Mesendoderm (in vitro differentiated cells): ENCODE measurements at regions not wholly inside any gene's neighbourhood (a gene's known extent, or its start where the extent isn't known, plus 50 kb on each side); places are given as distances from the start of the nearest gene placed in this dataset.
"Not testable (repeated sequence)": the region's sequence is repeated elsewhere in the genome, so short reads cannot be mapped to it uniquely, and the experiment has no call there.

Source experiments
- DNase-seq: peaks from one replicate; pipeline ENCODE4 v3.0.0; 2013
- H2AK5ac ChIP-seq: 2 replicates; pipeline ENCODE4 v1.6.1; 2013; ENCODE audit warnings: low read length, inconsistent platforms
- H2BK120ac ChIP-seq: 2 replicates; pipeline ENCODE4 v1.6.1; 2013; ENCODE audit warnings: low read depth, mild to moderate bottlenecking, low read length, moderate library complexity, mixed read lengths
- H2BK15ac ChIP-seq: replicated peaks from 2 replicates; pipeline ENCODE4 v1.6.1; 2013; ENCODE audit warnings: low read depth, mild to moderate bottlenecking, moderate library complexity
- H2BK5ac ChIP-seq: 2 replicates; pipeline ENCODE4 v1.6.1; 2013; ENCODE audit warnings: low read length, inconsistent platforms
- H3K18ac ChIP-seq: 2 replicates; pipeline ENCODE4 v1.6.1; 2013; ENCODE audit warnings: mild to moderate bottlenecking, low read length, mixed read lengths
- H3K23ac ChIP-seq: one replicate; pipeline ENCODE4 v1.6.1; 2013; ENCODE audit warnings: low read length
- H3K27ac ChIP-seq: 2 replicates; pipeline ENCODE4 v1.5.1; 2013; ENCODE audit warnings: low read depth, mild to moderate bottlenecking, inconsistent platforms, low read length, moderate library complexity
- H3K27me3 ChIP-seq: 2 replicates; pipeline ENCODE4 v1.6.1; 2013; ENCODE audit warnings: low read length, control low read depth, mild to moderate bottlenecking, inconsistent platforms; ENCODE audit not compliant: insufficient read depth, poor library complexity
- H3K36me3 ChIP-seq: 2 replicates; pipeline ENCODE4 v1.6.1; 2013; ENCODE audit warnings: low read length, inconsistent platforms; ENCODE audit not compliant: control insufficient read depth, insufficient read depth
- H3K4ac ChIP-seq: one replicate; pipeline ENCODE4 v1.6.1; 2013; ENCODE audit warnings: low read depth, mild to moderate bottlenecking, low read length, moderate library complexity
- H3K4me1 ChIP-seq: 2 replicates; pipeline ENCODE4 v1.6.1; 2013; ENCODE audit warnings: low read depth, low read length, inconsistent platforms; ENCODE audit not compliant: control insufficient read depth
- H3K4me2 ChIP-seq: 2 replicates; pipeline ENCODE4 v1.6.1; 2013; ENCODE audit warnings: low read length
- H3K4me3 ChIP-seq: 2 replicates; pipeline ENCODE4 v1.5.1; 2013; ENCODE audit warnings: mild to moderate bottlenecking, low read length
- H3K56ac ChIP-seq: one replicate; pipeline ENCODE4 v1.6.1; 2013; ENCODE audit warnings: low read length
- H3K79me1 ChIP-seq: 2 replicates; pipeline ENCODE4 v1.6.1; 2013; ENCODE audit warnings: low read length, inconsistent platforms
- H3K79me2 ChIP-seq: 2 replicates; pipeline ENCODE4 v1.6.1; 2013; ENCODE audit warnings: mild to moderate bottlenecking, low read length; ENCODE audit not compliant: control insufficient read depth, insufficient read depth
- H3K9ac ChIP-seq: 2 replicates; pipeline ENCODE4 v1.6.1; 2013; ENCODE audit warnings: low read length, inconsistent platforms
- H4K5ac ChIP-seq: one replicate; pipeline ENCODE4 v1.6.1; 2013; ENCODE audit warnings: low read length
- H4K8ac ChIP-seq: one replicate; pipeline ENCODE4 v1.6.1; 2013; ENCODE audit warnings: low read depth, mild to moderate bottlenecking, control low read depth, low read length, moderate library complexity
- WGBS: extraction: QIAGEN DNeasy Blood & Tissue Kit; methylation state at CpG from one replicate; pipeline ENCODE4 v1.1.7; 2013; ENCODE audit warnings: low lambda C conversion rate, missing lambda C conversion rate; ENCODE audit not compliant: insufficient coverage; ENCODE audit errors: extremely low coverage; 5-methylcytosine and 5-hydroxymethylcytosine counted together

- DNase-seq, result peak; percentile 18
- Histone ChIP-seq H2BK120ac (no peak overlapping the region), H4K8ac (no peak overlapping the region), H3K27ac (no peak overlapping the region), H3K23ac (no peak overlapping the region), H2AK5ac (no peak overlapping the region), H3K4me1 (no peaks in the 10 kb centered on the region), H2BK15ac (no peak overlapping the region), H3K36me3 (no peaks in the 10 kb centered on the region), H3K27me3 (no peaks in the 10 kb centered on the region), H4K5ac (no peak overlapping the region), H3K4me2 (no peak overlapping the region), H3K9ac (no peak overlapping the region), H3K4ac (no peak overlapping the region), H3K56ac (no peak overlapping the region), H3K4me3 (no peak overlapping the region), H3K79me2 (no peaks in the 10 kb centered on the region), H3K79me1 (no peaks in the 10 kb centered on the region), H3K18ac (no peak overlapping the region), H2BK5ac (no peak overlapping the region)
- no CpG with 5 or more reads among the region's 12 CpGs for WGBS
These were observed 86.0 kb upstream of the AMZ2 start for GRCh38 chr17:68161644-68162428.

GRCh38 chr17:68168273-68169164 is 79.3 kb upstream of the AMZ2 start:
- H2AK5ac ChIP-seq, H3K27ac ChIP-seq, H3K4me1 ChIP-seq, H3K79me1 ChIP-seq, H3K27me3 ChIP-seq, H2BK5ac ChIP-seq, H2BK15ac ChIP-seq, H3K4ac ChIP-seq, H2BK120ac ChIP-seq, H4K8ac ChIP-seq, H3K79me2 ChIP-seq, H3K56ac ChIP-seq, H3K36me3 ChIP-seq, H3K4me2 ChIP-seq, H3K23ac ChIP-seq, H3K9ac ChIP-seq, H4K5ac ChIP-seq, H3K4me3 ChIP-seq, H3K18ac ChIP-seq: not testable (repeated sequence)
- no CpG with 5 or more reads among the region's 9 CpGs for WGBS
- DNase-seq, result peak; percentile 11

GRCh38 chr17:68169165-68169821 is 78.5 kb upstream of the AMZ2 start:
- whole genome bisulfite sequencing, result no CpG with 5 or more reads among the region's 42 CpGs
- not testable (repeated sequence) for DNase-seq

GRCh38 chr17:68169840-68170239 is 78.0 kb upstream of the AMZ2 start:
- Histone ChIP-seq H3K79me2 (no peaks in the 10 kb centered on the region), H4K8ac (no peak overlapping the region), H3K9ac (no peak overlapping the region), H3K27ac (no peak overlapping the region), H2AK5ac (no peak overlapping the region), H3K36me3 (no peaks in the 10 kb centered on the region), H3K4ac (no peak overlapping the region), H3K23ac (no peak overlapping the region), H3K79me1 (no peaks in the 10 kb centered on the region), H2BK120ac (no peak overlapping the region), H3K4me1 (no peaks in the 10 kb centered on the region), H3K4me2 (no peak overlapping the region), H3K56ac (no peak overlapping the region), H2BK5ac (no peak overlapping the region), H3K18ac (no peak overlapping the region), H2BK15ac (no peak overlapping the region), H3K27me3 (no peaks in the 10 kb centered on the region), H3K4me3 (no peak overlapping the region), H4K5ac (no peak overlapping the region)
- no peak for DNase-seq
- no CpG with 5 or more reads among the region's 10 CpGs for WGBS

More at GRCh38 chr17:68169165-68169821, 78.5 kb upstream of the AMZ2 start:
- not testable (repeated sequence) for H3K4me2 ChIP-seq, H3K56ac ChIP-seq, H3K4ac ChIP-seq, H3K9ac ChIP-seq, H3K36me3 ChIP-seq, H3K4me1 ChIP-seq, H2AK5ac ChIP-seq, H2BK15ac ChIP-seq, H3K27me3 ChIP-seq, H4K5ac ChIP-seq, H4K8ac ChIP-seq, H3K27ac ChIP-seq, H3K23ac ChIP-seq, H3K18ac ChIP-seq, H2BK120ac ChIP-seq, H2BK5ac ChIP-seq, H3K4me3 ChIP-seq, H3K79me1 ChIP-seq, H3K79me2 ChIP-seq

- WGBS, result no CpG with 5 or more reads among the region's 3 CpGs
- H4K8ac ChIP-seq, result no peak overlapping the region
- H3K79me1 ChIP-seq, result no peaks in the 10 kb centered on the region
- H3K36me3 ChIP-seq, result no peaks in the 10 kb centered on the region
- no peak overlapping the region for H2BK120ac ChIP-seq
- no peak overlapping the region for H3K23ac ChIP-seq
- no peaks in the 10 kb centered on the region for H3K79me2 ChIP-seq
- no peaks in the 10 kb centered on the region for H3K4me1 ChIP-seq
- H3K4me2 ChIP-seq, result no peak overlapping the region
- no peak overlapping the region for H3K56ac ChIP-seq
- no peak overlapping the region for H3K4me3 ChIP-seq
- H2AK5ac ChIP-seq, result no peak overlapping the region
- no peak overlapping the region for H4K5ac ChIP-seq
- no peak overlapping the region for H3K27ac ChIP-seq
- H3K4ac ChIP-seq, result no peak overlapping the region
- DNase-seq, result no peak
- H3K18ac ChIP-seq, result no peak overlapping the region
- H2BK5ac ChIP-seq, result no peak overlapping the region
- H2BK15ac ChIP-seq, result no peak overlapping the region
- no peak overlapping the region for H3K9ac ChIP-seq
- H3K27me3 ChIP-seq, result no peaks in the 10 kb centered on the region
These were observed 77.6 kb upstream of the AMZ2 start for GRCh38 chr17:68170246-68170645.
